Mesothelial cell of epicardium (in vitro differentiated cells): ENCODE measurements at regions not wholly inside any gene's neighbourhood (a gene's known extent, or its start where the extent isn't known, plus 50 kb on each side); places are given as distances from the start of the nearest gene placed in this dataset.

Experiments used
- DNase-seq, 2 experiments: peaks; one replicate each; pipeline ENCODE4 v3.0.0; 2021; ENCODE audit warnings: low spot score in 2 of 2; ENCODE audit not compliant: unreplicated experiment in 2 of 2
- H3K27ac Mint-ChIP-seq: 2 replicates; pipeline ENCODE4 v1.8.0; 2021; ENCODE audit warnings: mixed read lengths
- H3K27me3 Mint-ChIP-seq: 2 replicates; pipeline ENCODE4 v1.8.0; 2021; ENCODE audit warnings: low read depth, mixed read lengths
- H3K36me3 Mint-ChIP-seq: 2 replicates; pipeline ENCODE4 v1.8.0; 2021; ENCODE audit warnings: mixed read lengths
- H3K4me1 Mint-ChIP-seq: 2 replicates; pipeline ENCODE4 v1.8.0; 2021; ENCODE audit warnings: mixed read lengths
- H3K4me3 Mint-ChIP-seq: 2 replicates; pipeline ENCODE4 v1.8.0; 2021; ENCODE audit warnings: mild to moderate bottlenecking, moderate library complexity, mixed read lengths
- H3K9me3 Mint-ChIP-seq: 2 replicates; pipeline ENCODE4 v1.8.0; 2021; ENCODE audit warnings: mixed read lengths
- TF ChIP-seq, protein P1 (sequence below): fragments of 200-600 bp; sonication (generic); IDR thresholded peaks from one replicate; pipeline ENCODE4 v1.5.0; 2021; ENCODE audit warnings: antibody characterized with exemption; ENCODE audit not compliant: unreplicated experiment

- TF ChIP-seq, protein P1, sequence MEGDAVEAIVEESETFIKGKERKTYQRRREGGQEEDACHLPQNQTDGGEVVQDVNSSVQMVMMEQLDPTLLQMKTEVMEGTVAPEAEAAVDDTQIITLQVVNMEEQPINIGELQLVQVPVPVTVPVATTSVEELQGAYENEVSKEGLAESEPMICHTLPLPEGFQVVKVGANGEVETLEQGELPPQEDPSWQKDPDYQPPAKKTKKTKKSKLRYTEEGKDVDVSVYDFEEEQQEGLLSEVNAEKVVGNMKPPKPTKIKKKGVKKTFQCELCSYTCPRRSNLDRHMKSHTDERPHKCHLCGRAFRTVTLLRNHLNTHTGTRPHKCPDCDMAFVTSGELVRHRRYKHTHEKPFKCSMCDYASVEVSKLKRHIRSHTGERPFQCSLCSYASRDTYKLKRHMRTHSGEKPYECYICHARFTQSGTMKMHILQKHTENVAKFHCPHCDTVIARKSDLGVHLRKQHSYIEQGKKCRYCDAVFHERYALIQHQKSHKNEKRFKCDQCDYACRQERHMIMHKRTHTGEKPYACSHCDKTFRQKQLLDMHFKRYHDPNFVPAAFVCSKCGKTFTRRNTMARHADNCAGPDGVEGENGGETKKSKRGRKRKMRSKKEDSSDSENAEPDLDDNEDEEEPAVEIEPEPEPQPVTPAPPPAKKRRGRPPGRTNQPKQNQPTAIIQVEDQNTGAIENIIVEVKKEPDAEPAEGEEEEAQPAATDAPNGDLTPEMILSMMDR = no peak
- peaks cover 9% of the 10 kb centered on the region for H3K27me3 Mint-ChIP-seq
- H3K4me3 Mint-ChIP-seq = no peak overlapping the region
- H3K9me3 Mint-ChIP-seq = no peaks in the 10 kb centered on the region
- peaks cover 18% of the 10 kb centered on the region for H3K4me1 Mint-ChIP-seq
- H3K36me3 Mint-ChIP-seq = no peaks in the 10 kb centered on the region
- no peak overlapping the region for H3K27ac Mint-ChIP-seq
- no peak for DNase-seq
These were observed 78.0 kb downstream of the KCNF1 start for GRCh38 chr2:10989782-10990181.

- Mint-ChIP-seq H3K4me1 (peaks cover 12% of the 10 kb centered on the region), H3K27me3 (peaks cover 16% of the 10 kb centered on the region), H3K4me3 (no peak overlapping the region), H3K27ac (no peak overlapping the region), H3K9me3 (no peaks in the 10 kb centered on the region), H3K36me3 (no peaks in the 10 kb centered on the region)
- DNase-seq = no peak
- TF ChIP-seq, protein P1 = no peak
These were observed 78.9 kb downstream of the KCNF1 start for GRCh38 chr2:10990561-10991111.

GRCh38 chr2:10992023-10992791 is 80.5 kb downstream of the KCNF1 start:
- Mint-ChIP-seq H3K36me3 (no peaks in the 10 kb centered on the region), H3K4me1 (peaks cover 10% of the 10 kb centered on the region), H3K27ac (no peak overlapping the region), H3K27me3 (peaks cover 14% of the 10 kb centered on the region), H3K9me3 (no peaks in the 10 kb centered on the region), H3K4me3 (no peak overlapping the region)
- TF ChIP-seq, protein P1 = no peak
- DNase-seq = no peak

DNA sequence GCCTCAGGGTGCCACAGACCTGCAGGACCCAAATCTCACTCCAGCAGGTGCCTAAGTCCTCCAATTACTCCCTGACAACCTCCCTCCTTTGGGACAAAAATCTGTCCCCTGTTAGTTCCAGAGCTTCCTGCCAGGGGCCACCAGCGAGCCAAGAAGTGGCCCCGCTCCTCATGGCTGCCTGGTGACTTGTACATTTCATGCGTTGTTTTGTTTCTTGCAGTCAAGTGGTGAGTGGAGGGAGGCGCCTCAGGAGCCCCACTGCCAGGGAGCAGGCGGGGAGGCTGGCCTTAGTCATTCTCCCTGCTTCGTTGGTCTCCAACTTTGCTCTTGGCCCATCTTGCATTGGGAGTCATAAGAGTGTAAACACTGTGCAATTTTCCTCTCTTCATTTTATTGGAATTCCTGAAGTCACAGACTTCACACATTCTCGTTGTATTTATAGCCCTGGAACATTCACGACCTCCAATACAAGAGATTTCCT is 81.3 kb downstream of the KCNF1 start:
- H3K27ac Mint-ChIP-seq = no peak overlapping the region
- H3K9me3 Mint-ChIP-seq = no peaks in the 10 kb centered on the region
- no peak for DNase-seq
- H3K27me3 Mint-ChIP-seq = peaks cover 14% of the 10 kb centered on the region
- no peak overlapping the region for H3K4me3 Mint-ChIP-seq
- TF ChIP-seq, protein P1 = no peak
- H3K4me1 Mint-ChIP-seq = peaks cover 10% of the 10 kb centered on the region
- H3K36me3 Mint-ChIP-seq = no peaks in the 10 kb centered on the region

- Mint-ChIP-seq H3K9me3 (no peaks in the 10 kb centered on the region), H3K27me3 (peaks cover 14% of the 10 kb centered on the region), H3K36me3 (no peaks in the 10 kb centered on the region), H3K4me3 (no peak overlapping the region), H3K4me1 (peaks cover 10% of the 10 kb centered on the region), H3K27ac (no peak overlapping the region)
- DNase-seq = no peak
- TF ChIP-seq, protein P1 = no peak
These were observed 83.7 kb downstream of the KCNF1 start for GRCh38 chr2:10995366-10995970.
